ENCODE measurements at regions not wholly inside any gene's neighbourhood (a gene's known extent, or its start where the extent isn't known, plus 50 kb on each side); places are given as distances from the start of the nearest gene placed in this dataset.
A peak's percentile ranks its signal among the peaks of the same experiment; 100 is the strongest.

- in situ Hi-C loops (cut with MboI) (no loop called here), intact Hi-C loops (cut with micrococcal nuclease) (no loop called here)
- Histone ChIP-seq H3K27ac (ENCODE audit: extremely low read depth, low read depth, low read length) (no peak overlapping the region), H3K9me3 (replicated peaks; ENCODE audit: control insufficient read depth, insufficient read depth, low read depth, low read length) (no peaks in the 10 kb centered on the region), H3K9me1 (ENCODE audit: control insufficient read depth, insufficient read depth, low read length) (no peaks in the 10 kb centered on the region), H4K20me1 (replicated peaks; ENCODE audit: control insufficient read depth, insufficient read depth, low read length) (no peaks in the 10 kb centered on the region), H3K27me3 (ENCODE audit: control insufficient read depth in 2 of 2, insufficient read depth in 2 of 2, low read length in 2 of 2) (peaks cover 0 to 20% of the 10 kb centered on the region in 2 experiments; a peak in 2 of 5 replicates), H3K36me3 (ENCODE audit: control insufficient read depth, insufficient read depth, low read length) (no peaks in the 10 kb centered on the region), H3K4me3 (no peak overlapping the region), H3K4me1 (replicated peaks in 1 of 2; ENCODE audit: control insufficient read depth in 2 of 2, insufficient read depth in 2 of 2, low read length in 2 of 2) (no peaks in the 10 kb centered on the region), H3K9ac (ENCODE audit: insufficient read depth in 1 of 2, low read depth in 2 of 2, low read length in 2 of 2) (no peak overlapping the region), H3K79me2 (ENCODE audit: control insufficient read depth, insufficient read depth, low read length) (no peaks in the 10 kb centered on the region), H3K4me2 (ENCODE audit: insufficient read depth, low read length) (no peak overlapping the region), H2AFZ (ENCODE audit: low read depth, low read length) (no peak overlapping the region)
- ATAC-seq (peak; percentile 51; the same call in 2 of the 3 replicates), DNase-seq (ENCODE audit: extremely low read depth in 1 of 4, low spot score in 3 of 4) (no peak), FAIRE-seq (no peak)
- BruUV-seq (replicated peaks), result no TSS peak
- CTCF ChIA-PET (ENCODE audit: low intra/inter-chr PET ratio), result no interaction called here
- POLR2A ChIA-PET, result interaction anchor here (0.6 to 0.9 kb wide), 4 partner anchors 11 to 350 kb away, joined by 3 to 4 read pairs (median 3); no protein-coding TSS in a partner anchor
- no peak for TF ChIP-seq PHF21A (IDR thresholded peaks at IDR 0.05; ENCODE audit: borderline replicate concordance, low read depth)
- TF ChIP-seq GABPA (tag; conservative IDR thresholded peaks at IDR 0.05; ENCODE audit: low read depth), result 0 out of 2 replicates have a peak, but pooled peaks have one; percentile 13
- no peak for TF ChIP-seq HOMEZ (CRISPR knock-in tag; IDR thresholded peaks at IDR 0.05)
- peak; percentile 35; the same call in 1 of the 2 replicates for TF ChIP-seq USF2 (CRISPR knock-in tag; IDR thresholded peaks at IDR 0.05)
- under 1% methylated on average over 9 of the region's 9 CpGs for WGBS (ENCODE audit: insufficient coverage, low coverage, missing lambda C conversion rate)
Observed at GRCh38 chr7:131802195-131802864, 245.9 kb upstream of the PODXL start.
